Stimulated activated CD4-positive, alpha-beta T cell treated with anti-CD3 and anti-CD28 coated beads, TNF-alpha, amount 100 ng/mL, for 48 hours (primary cell): ENCODE measurements at regions not wholly inside any gene's neighbourhood (a gene's known extent, or its start where the extent isn't known, plus 50 kb on each side); places are given as distances from the start of the nearest gene placed in this dataset.

Source experiments
- DNase-seq, 3 donors: peaks; one replicate each; pipeline ENCODE4 v3.0.0-alpha.2; 2020; ENCODE audit warnings: low read depth in 3 of 3

GRCh38 chr12:65682112-65682511, 142.2 kb upstream of the HMGA2 start:
- no peak for DNase-seq

- DNase-seq: no peak
These were observed 139.4 kb upstream of the HMGA2 start for GRCh38 chr12:65684906-65685305.

GRCh38 chr12:65685514-65685913, 138.8 kb upstream of the HMGA2 start:
- no peak for DNase-seq

- DNase-seq: no peak
These were observed 134.8 kb upstream of the HMGA2 start for GRCh38 chr12:65689508-65689907.

- no peak for DNase-seq
These were observed 133.8 kb upstream of the HMGA2 start for GRCh38 chr12:65690477-65690876.

GRCh38 chr12:65694130-65694529, 130.2 kb upstream of the HMGA2 start:
- DNase-seq: no peak

- no peak for DNase-seq
These were observed 129.0 kb upstream of the HMGA2 start for GRCh38 chr12:65695113-65695865.

GRCh38 chr12:65696227-65696626, 128.1 kb upstream of the HMGA2 start:
- DNase-seq: no peak

- no peak for DNase-seq
These were observed 125.0 kb upstream of the HMGA2 start for GRCh38 chr12:65699251-65699650.

GRCh38 chr12:65703176-65703575, 121.1 kb upstream of the HMGA2 start:
- DNase-seq: no peak

- no peak for DNase-seq
These were observed 118.9 kb upstream of the HMGA2 start for GRCh38 chr12:65705380-65705876.

GRCh38 chr12:65707051-65707450, 117.2 kb upstream of the HMGA2 start:
- no peak for DNase-seq

- no peak for DNase-seq
These were observed 111.9 kb upstream of the HMGA2 start for GRCh38 chr12:65712260-65713004.

- no peak for DNase-seq
These were observed 108.3 kb upstream of the HMGA2 start for GRCh38 chr12:65715961-65716360.

GRCh38 chr12:65720136-65721130, 103.8 kb upstream of the HMGA2 start:
- DNase-seq: no peak

- DNase-seq: no peak
These were observed 102.6 kb upstream of the HMGA2 start for GRCh38 chr12:65721541-65722190.

- DNase-seq: no peak
These were observed 98.9 kb upstream of the HMGA2 start for GRCh38 chr12:65725376-65725775.

- no peak for DNase-seq
These were observed 95.8 kb upstream of the HMGA2 start for GRCh38 chr12:65728455-65728847.

GRCh38 chr12:65728848-65729793, 95.2 kb upstream of the HMGA2 start:
- DNase-seq: no peak

- no peak for DNase-seq
These were observed 92.5 kb upstream of the HMGA2 start for GRCh38 chr12:65731771-65732170.
